ENCODE measurements at regions not wholly inside any gene's neighbourhood (a gene's known extent, or its start where the extent isn't known, plus 50 kb on each side); places are given as distances from the start of the nearest gene placed in this dataset.

DNA sequence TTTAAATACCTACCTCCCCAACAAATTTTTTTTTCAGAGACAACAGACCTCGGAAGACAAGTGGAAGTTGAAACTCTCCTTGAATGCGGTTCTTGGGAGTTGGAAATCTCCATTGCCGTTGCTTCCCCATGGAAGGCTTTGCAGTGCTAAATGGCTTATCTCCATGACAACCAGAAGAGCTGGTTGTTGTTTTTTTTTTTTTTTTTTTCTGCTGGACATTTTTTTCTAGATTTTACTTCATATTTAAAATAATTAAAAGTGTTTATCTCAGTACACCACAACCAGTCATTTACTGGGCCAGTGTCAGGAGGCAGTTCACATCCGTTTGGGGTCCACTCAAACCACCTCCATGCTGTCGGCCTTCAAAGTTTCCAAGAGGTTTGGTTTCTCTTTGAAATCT, 348.5 kb upstream of the PRKCQ start:
- TF ChIP-seq CTCF (conservative IDR thresholded peaks at IDR 0.05; ENCODE audit: low read depth, low read length) = no peak
- no peak for TF ChIP-seq EZH2 (IDR thresholded peaks at IDR 0.05; ENCODE audit: low read length, unreplicated experiment)
- no peak for TF ChIP-seq EZH2phosphoT487 (IDR thresholded peaks at IDR 0.05; ENCODE audit: borderline replicate concordance, low read length)
